ENCODE measurements at regions not wholly inside any gene's neighbourhood (a gene's known extent, or its start where the extent isn't known, plus 50 kb on each side); places are given as distances from the start of the nearest gene placed in this dataset.

DNA sequence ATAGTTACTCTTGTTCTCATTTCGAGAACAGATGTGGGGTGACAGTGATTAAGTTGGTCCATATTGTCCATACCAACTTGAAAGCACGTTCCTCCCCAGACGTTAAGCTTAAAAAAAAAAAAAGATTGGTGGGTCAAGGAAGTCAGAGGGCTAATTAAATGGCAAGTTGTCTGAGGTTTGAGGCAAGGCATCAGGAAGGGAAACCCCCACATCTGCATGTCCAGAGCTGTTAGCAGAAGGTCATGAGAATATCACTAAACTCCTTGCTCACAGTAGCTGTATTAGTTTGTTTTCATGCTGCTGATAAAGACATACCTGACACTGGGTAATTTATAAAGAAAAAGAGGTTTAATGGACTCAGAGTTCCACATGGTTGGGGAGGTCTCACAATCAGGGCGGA, 415.6 kb upstream of the FZD8 start:
- no peak for DNase-seq
- Histone ChIP-seq H3K36me3 (ENCODE audit: low read depth, missing control alignments) (no peaks in the 10 kb centered on the region), H3K4me1 (peaks cover 3% of the 10 kb centered on the region), H3K9me3 (no peaks in the 10 kb centered on the region), H3K4me3 (no peak overlapping the region), H3K27me3 (no peaks in the 10 kb centered on the region), H3K27ac (no peak overlapping the region)
- WGBS, 2 donors: 81 to 89% methylated on average over 4 of the region's 4 CpGs
- intact Hi-C loops (cut with DNase I; ENCODE audit: low total_unique reads): no loop called here
- no peak for TF ChIP-seq POLR2A (IDR thresholded peaks at IDR 0.05)
- TF ChIP-seq, protein P1, sequence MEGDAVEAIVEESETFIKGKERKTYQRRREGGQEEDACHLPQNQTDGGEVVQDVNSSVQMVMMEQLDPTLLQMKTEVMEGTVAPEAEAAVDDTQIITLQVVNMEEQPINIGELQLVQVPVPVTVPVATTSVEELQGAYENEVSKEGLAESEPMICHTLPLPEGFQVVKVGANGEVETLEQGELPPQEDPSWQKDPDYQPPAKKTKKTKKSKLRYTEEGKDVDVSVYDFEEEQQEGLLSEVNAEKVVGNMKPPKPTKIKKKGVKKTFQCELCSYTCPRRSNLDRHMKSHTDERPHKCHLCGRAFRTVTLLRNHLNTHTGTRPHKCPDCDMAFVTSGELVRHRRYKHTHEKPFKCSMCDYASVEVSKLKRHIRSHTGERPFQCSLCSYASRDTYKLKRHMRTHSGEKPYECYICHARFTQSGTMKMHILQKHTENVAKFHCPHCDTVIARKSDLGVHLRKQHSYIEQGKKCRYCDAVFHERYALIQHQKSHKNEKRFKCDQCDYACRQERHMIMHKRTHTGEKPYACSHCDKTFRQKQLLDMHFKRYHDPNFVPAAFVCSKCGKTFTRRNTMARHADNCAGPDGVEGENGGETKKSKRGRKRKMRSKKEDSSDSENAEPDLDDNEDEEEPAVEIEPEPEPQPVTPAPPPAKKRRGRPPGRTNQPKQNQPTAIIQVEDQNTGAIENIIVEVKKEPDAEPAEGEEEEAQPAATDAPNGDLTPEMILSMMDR (IDR thresholded peaks at IDR 0.05): no peak

DNA sequence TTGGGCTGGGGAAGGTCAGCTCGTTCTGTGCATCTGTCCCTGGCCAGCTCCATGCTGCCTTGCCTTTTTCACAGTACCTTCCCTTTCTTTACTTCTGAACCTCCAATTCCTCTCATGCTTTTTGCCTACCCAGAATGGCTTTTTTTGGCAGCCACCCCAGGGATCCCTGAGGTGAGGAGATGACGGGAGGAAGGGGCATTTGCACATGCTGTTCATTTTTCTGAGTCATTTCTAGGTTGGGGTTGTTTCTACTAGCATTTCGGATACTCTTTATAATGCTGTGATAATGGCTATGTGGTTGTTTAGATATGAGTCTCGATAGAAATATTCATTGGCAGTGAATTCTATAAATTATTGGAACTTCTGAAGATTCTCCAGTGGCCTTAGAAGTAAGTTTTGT, 415.1 kb upstream of the FZD8 start:
- Histone ChIP-seq H3K27ac (no peak overlapping the region), H3K9me3 (no peaks in the 10 kb centered on the region), H3K4me1 (peaks cover 3% of the 10 kb centered on the region), H3K27me3 (no peaks in the 10 kb centered on the region), H3K36me3 (ENCODE audit: low read depth, missing control alignments) (no peaks in the 10 kb centered on the region), H3K4me3 (no peak overlapping the region)
- 79 to 84% methylated on average over 4 of the region's 4 CpGs for WGBS, 2 donors
- DNase-seq: no peak
- intact Hi-C loops (cut with DNase I; ENCODE audit: low total_unique reads): no loop called here
- TF ChIP-seq POLR2A (IDR thresholded peaks at IDR 0.05): no peak
- TF ChIP-seq, protein P1 (IDR thresholded peaks at IDR 0.05): no peak

DNA sequence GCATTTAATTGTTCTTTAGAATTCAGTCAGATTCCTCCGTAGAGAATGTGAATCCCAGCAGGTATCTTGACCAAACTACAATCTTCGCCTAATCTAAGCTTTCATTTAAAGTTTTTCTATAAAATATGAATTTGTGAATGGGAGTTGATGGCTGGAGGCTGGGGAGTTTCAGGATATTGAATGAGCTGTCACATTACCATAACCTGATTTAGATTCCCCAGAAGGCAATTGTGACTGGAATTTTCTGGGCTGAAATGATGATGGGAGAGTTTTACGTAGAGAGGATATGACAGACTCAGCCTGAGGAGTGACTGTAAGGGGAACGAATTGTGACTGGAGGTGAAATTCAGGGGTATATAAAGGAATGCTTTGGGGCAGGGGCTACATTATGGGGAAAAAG, 411.7 kb upstream of the FZD8 start:
- H3K36me3 ChIP-seq (ENCODE audit: low read depth, missing control alignments): no peaks in the 10 kb centered on the region
- no peak overlapping the region for H3K4me3 ChIP-seq
- 86 to 88% methylated on average over 4 of the region's 4 CpGs for WGBS, 2 donors
- H3K4me1 ChIP-seq: peaks cover 12% of the 10 kb centered on the region
- H3K27ac ChIP-seq: no peak overlapping the region
- no peaks in the 10 kb centered on the region for H3K9me3 ChIP-seq
- no peak for DNase-seq
- intact Hi-C loops (cut with DNase I; ENCODE audit: low total_unique reads): no loop called here
- no peak for TF ChIP-seq POLR2A (IDR thresholded peaks at IDR 0.05)
- TF ChIP-seq, protein P1 (IDR thresholded peaks at IDR 0.05): no peak
- no peaks in the 10 kb centered on the region for H3K27me3 ChIP-seq

DNA sequence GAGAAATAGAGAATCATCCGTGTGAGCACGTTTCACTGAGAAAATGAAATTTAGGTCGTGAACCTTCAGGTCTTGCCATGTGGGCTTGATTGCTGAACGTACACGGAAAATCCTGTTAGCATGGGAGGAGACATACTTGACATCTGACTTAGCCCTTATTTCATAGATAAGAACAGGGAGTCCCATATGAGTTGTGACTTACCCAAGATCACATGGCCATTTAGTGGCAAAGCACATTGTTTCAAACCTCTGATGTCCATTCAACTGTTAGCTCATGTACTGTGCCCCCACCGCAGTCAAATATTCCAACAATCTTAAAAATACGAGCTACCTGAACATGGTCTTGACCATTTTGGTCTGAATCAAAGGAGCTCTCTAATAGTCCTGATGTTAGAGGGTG, 411.2 kb upstream of the FZD8 start:
- H3K4me1 ChIP-seq: peaks cover 12% of the 10 kb centered on the region
- intact Hi-C loops (cut with DNase I; ENCODE audit: low total_unique reads): no loop called here
- H3K27me3 ChIP-seq: no peaks in the 10 kb centered on the region
- no peak for DNase-seq
- H3K27ac ChIP-seq: no peak overlapping the region
- H3K36me3 ChIP-seq (ENCODE audit: low read depth, missing control alignments): no peaks in the 10 kb centered on the region
- TF ChIP-seq, protein P1 (IDR thresholded peaks at IDR 0.05): no peak
- TF ChIP-seq POLR2A (IDR thresholded peaks at IDR 0.05): no peak
- H3K4me3 ChIP-seq: no peak overlapping the region
- no peaks in the 10 kb centered on the region for H3K9me3 ChIP-seq
- 80 to 81% methylated on average over 7 of the region's 7 CpGs for WGBS, 2 donors

DNA sequence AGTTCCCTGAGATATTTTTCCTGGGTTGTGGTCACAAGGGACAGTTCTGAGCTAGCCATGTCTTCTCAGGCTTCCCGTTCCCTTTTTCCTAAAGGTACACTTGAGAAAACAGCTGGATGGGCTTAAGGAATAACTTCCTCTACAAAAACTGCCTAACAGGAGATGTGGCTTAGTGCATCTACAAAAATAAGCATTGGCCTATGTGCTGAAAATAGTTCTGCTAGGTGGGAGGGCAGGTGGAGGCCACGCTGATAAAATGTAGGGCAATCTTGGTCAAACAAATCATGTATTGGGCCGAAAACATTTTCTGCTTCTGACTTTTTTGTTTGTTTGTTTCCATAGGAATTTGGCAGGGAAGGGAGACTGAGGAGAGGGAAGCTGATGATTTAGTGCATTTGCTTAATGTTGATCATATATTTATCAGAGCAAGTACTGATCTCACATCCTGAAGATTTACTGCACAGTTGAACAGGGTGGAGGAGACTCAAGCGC, 409.4 kb upstream of the FZD8 start:
- Histone ChIP-seq H3K36me3 (ENCODE audit: low read depth, missing control alignments) (no peaks in the 10 kb centered on the region), H3K9me3 (no peaks in the 10 kb centered on the region), H3K27ac (no peak overlapping the region), H3K27me3 (no peaks in the 10 kb centered on the region), H3K4me1 (peaks cover 12% of the 10 kb centered on the region), H3K4me3 (no peak overlapping the region)
- intact Hi-C loops (cut with DNase I; ENCODE audit: low total_unique reads): no loop called here
- TF ChIP-seq, protein P1 (IDR thresholded peaks at IDR 0.05): no peak
- no peak for TF ChIP-seq POLR2A (IDR thresholded peaks at IDR 0.05)
- no peak for DNase-seq
- WGBS, 2 donors: 39 to 43% methylated on average over 4 of the region's 4 CpGs
